Central memory CD8-positive, alpha-beta T cell (primary cell): ENCODE measurements at regions not wholly inside any gene's neighbourhood (a gene's known extent, or its start where the extent isn't known, plus 50 kb on each side); places are given as distances from the start of the nearest gene placed in this dataset.

Experiments used
- ATAC-seq: fragments of 150-1000 bp; cut with Tn5 transposase; replicated peaks from 2 replicates; pipeline ENCODE4 v1.10.0; 2022; ENCODE audit warnings: mild to moderate bottlenecking, moderate FRiP score, moderate number of reproducible peaks; ENCODE audit not compliant: poor library complexity, severe bottlenecking; ENCODE audit errors: extremely low read depth
- DNase-seq, 2 donors: peaks; one replicate each; pipeline ENCODE4 v3.0.0; 2021; ENCODE audit warnings: low spot score in 2 of 2
- H3K27ac Mint-ChIP-seq: one replicate; pipeline ENCODE4 v1.8.0; 2022; ENCODE audit warnings: low read depth, mild to moderate bottlenecking, moderate library complexity, mixed read lengths
- H3K27me3 Mint-ChIP-seq: one replicate; pipeline ENCODE4 v1.8.0; 2022; ENCODE audit warnings: mixed read lengths
- H3K36me3 Mint-ChIP-seq: one replicate; pipeline ENCODE4 v1.8.0; 2022; ENCODE audit warnings: mild to moderate bottlenecking, moderate library complexity, mixed read lengths; ENCODE audit not compliant: insufficient read depth
- H3K4me1 Mint-ChIP-seq: one replicate; pipeline ENCODE4 v1.8.0; 2022; ENCODE audit warnings: mixed read lengths
- H3K4me3 Mint-ChIP-seq: one replicate; pipeline ENCODE4 v1.8.0; 2022; ENCODE audit warnings: mild to moderate bottlenecking, moderate library complexity, mixed read lengths
- H3K9me3 Mint-ChIP-seq: one replicate; pipeline ENCODE4 v1.8.0; 2022; ENCODE audit warnings: mixed read lengths

DNA sequence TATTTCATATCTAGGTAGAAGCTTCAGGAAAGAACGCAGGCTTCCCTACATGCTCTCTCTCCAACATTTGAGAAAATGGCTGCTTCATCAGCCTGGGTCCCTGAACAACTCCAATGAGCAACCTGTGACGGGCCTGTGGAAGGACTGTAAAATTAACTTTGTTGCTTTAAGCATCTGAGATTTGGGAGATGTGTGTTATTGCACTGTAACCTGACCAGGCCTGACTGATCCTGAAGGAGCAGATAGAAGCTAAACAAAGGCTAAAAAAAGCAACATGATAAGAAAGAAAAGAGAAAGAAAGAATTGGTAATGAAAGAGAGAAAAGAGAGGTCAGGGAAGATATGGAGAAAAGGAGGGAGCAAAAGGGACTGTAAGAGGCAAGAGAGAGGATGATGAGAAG lies 77.1 kb upstream of the MBNL2 start:
- no peak for ATAC-seq
- H3K27ac Mint-ChIP-seq, result no peak overlapping the region
- no peak for DNase-seq
- no peaks in the 10 kb centered on the region for H3K9me3 Mint-ChIP-seq
- H3K4me1 Mint-ChIP-seq, result peaks cover 6% of the 10 kb centered on the region
- H3K4me3 Mint-ChIP-seq, result no peak overlapping the region
- H3K27me3 Mint-ChIP-seq, result peaks cover 51% of the 10 kb centered on the region
- no peaks in the 10 kb centered on the region for H3K36me3 Mint-ChIP-seq

GRCh38 chr13:97148894-97149293 lies 73.2 kb upstream of the MBNL2 start:
- Mint-ChIP-seq H3K27ac (no peak overlapping the region), H3K9me3 (no peaks in the 10 kb centered on the region), H3K36me3 (no peaks in the 10 kb centered on the region), H3K4me1 (no peaks in the 10 kb centered on the region), H3K4me3 (no peak overlapping the region), H3K27me3 (peaks cover 27% of the 10 kb centered on the region)
- ATAC-seq (no peak), DNase-seq (no peak)

DNA sequence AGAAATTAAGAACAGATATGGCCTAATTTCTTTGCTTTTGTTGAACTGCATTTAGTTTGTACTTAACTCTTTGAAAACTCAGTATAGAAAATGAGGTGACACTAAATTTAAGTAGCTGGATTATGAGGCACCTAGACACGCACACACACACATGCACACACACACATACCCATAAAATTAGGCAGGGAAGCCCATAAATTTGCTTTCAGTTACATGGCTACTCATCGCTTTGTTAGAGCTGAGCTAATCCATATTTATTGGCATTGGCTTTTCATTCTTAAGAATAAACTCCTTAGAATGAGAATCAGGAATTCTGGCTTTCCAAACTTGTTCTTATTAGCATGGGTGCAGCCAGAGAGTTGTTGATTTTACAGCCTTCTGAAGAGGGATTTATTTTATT lies 61.7 kb upstream of the MBNL2 start:
- Mint-ChIP-seq H3K9me3 (no peaks in the 10 kb centered on the region), H3K4me1 (no peaks in the 10 kb centered on the region), H3K36me3 (no peaks in the 10 kb centered on the region), H3K27ac (no peak overlapping the region), H3K4me3 (no peak overlapping the region), H3K27me3 (peaks cover 22% of the 10 kb centered on the region)
- ATAC-seq (no peak), DNase-seq (no peak)

- no peaks in the 10 kb centered on the region for H3K36me3 Mint-ChIP-seq
- H3K27me3 Mint-ChIP-seq, result peaks cover 22% of the 10 kb centered on the region
- H3K9me3 Mint-ChIP-seq, result no peaks in the 10 kb centered on the region
- no peak for ATAC-seq
- no peak for DNase-seq
- no peaks in the 10 kb centered on the region for H3K4me1 Mint-ChIP-seq
- no peak overlapping the region for H3K4me3 Mint-ChIP-seq
- no peak overlapping the region for H3K27ac Mint-ChIP-seq
These were observed 60.4 kb upstream of the MBNL2 start for GRCh38 chr13:97161582-97162231.

GRCh38 chr13:97165502-97166425 lies 56.4 kb upstream of the MBNL2 start:
- no peak for ATAC-seq
- H3K27ac Mint-ChIP-seq, result no peak overlapping the region
- H3K36me3 Mint-ChIP-seq, result no peaks in the 10 kb centered on the region
- H3K9me3 Mint-ChIP-seq, result no peaks in the 10 kb centered on the region
- no peak for DNase-seq
- H3K4me1 Mint-ChIP-seq, result no peaks in the 10 kb centered on the region
- peaks cover 35% of the 10 kb centered on the region for H3K27me3 Mint-ChIP-seq
- H3K4me3 Mint-ChIP-seq, result no peak overlapping the region

DNA sequence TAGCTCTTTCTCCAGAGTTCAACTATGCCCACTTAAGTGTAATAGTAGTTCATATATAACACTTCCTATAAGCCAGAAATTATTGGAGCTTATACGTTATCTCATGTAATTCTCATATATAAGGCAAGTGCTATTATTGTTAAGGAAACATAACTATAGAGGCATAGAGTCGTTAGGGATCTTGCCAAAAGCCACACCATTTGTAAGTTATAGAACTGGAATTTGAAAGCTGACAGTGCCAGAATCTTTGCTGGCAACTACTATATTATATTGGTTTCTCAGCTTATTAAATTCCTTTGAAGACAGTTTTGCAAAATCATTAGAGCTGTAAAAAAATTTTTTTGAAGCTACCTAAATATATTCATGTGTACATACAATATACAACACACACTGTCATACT lies 51.0 kb upstream of the MBNL2 start:
- no peak for ATAC-seq
- Mint-ChIP-seq H3K4me3 (no peak overlapping the region), H3K27me3 (peaks cover 56% of the 10 kb centered on the region), H3K27ac (no peak overlapping the region), H3K36me3 (no peaks in the 10 kb centered on the region), H3K9me3 (no peaks in the 10 kb centered on the region), H3K4me1 (no peaks in the 10 kb centered on the region)
- DNase-seq, result no peak
